ENCODE measurements at regions not wholly inside any gene's neighbourhood (a gene's known extent, or its start where the extent isn't known, plus 50 kb on each side); places are given as distances from the start of the nearest gene placed in this dataset.
A peak's percentile ranks its signal among the peaks of the same experiment; 100 is the strongest.

- no peak for ATAC-seq
- no peak for TF ChIP-seq CTCF (IDR thresholded peaks at IDR 0.05)
- H3K4me1 ChIP-seq = no peaks in the 10 kb centered on the region
- DNase-seq = no peak
- H3K27ac ChIP-seq = no peak overlapping the region
- no peaks in the 10 kb centered on the region for H3K27me3 ChIP-seq (ENCODE audit: low read depth)
- no peak overlapping the region for H3K4me3 ChIP-seq
- intact Hi-C loops (cut with DNase I) = no loop called here
- H3K9me3 ChIP-seq = no peaks in the 10 kb centered on the region
- no peaks in the 10 kb centered on the region for H3K36me3 ChIP-seq
Measured at GRCh38 chr5:142408536-142408935, 83.7 kb upstream of the SPRY4 start.

- intact Hi-C loops (cut with DNase I) = no loop called here
- no peak for ATAC-seq
- Histone ChIP-seq H3K27ac (no peak overlapping the region), H3K4me3 (no peak overlapping the region), H3K9me3 (no peaks in the 10 kb centered on the region), H3K36me3 (no peaks in the 10 kb centered on the region), H3K27me3 (ENCODE audit: low read depth) (no peaks in the 10 kb centered on the region), H3K4me1 (no peaks in the 10 kb centered on the region)
- TF ChIP-seq CTCF (IDR thresholded peaks at IDR 0.05) = no peak
- DNase-seq = no peak
Measured at GRCh38 chr5:142405814-142406395, 81.1 kb upstream of the SPRY4 start.

DNA sequence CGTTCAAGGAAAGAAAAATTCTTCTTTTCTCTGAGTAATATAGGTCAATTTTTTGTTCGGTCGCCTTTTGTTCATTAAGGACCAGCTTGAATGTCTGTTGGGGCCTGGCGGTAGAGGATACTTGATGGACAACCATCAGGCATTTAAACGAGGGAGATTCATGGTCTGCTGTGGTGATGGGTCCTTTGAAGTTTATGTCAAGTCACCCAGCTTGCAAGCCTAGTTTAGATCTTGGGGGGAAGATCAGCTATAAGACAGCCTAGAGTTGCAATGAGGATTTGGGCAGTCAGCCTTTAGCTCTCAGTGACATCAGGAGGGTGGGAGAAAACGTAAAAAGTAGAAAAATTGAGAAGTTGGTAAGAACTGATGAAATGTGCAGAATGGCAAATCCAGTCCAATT lies 80.2 kb upstream of the SPRY4 start:
- intact Hi-C loops (cut with DNase I) = no loop called here
- ATAC-seq = no peak

GRCh38 chr5:142404046-142404477 lies 79.2 kb upstream of the SPRY4 start:
- no peaks in the 10 kb centered on the region for H3K27me3 ChIP-seq (ENCODE audit: low read depth)
- DNase-seq = no peak
- peak overlapping the region; percentile 56 for H3K27ac ChIP-seq
- no peaks in the 10 kb centered on the region for H3K9me3 ChIP-seq
- no peaks in the 10 kb centered on the region for H3K36me3 ChIP-seq
- H3K4me3 ChIP-seq = peak overlapping the region; percentile 27
- ATAC-seq = peak in 1 of 2 donors; percentile 52
- H3K4me1 ChIP-seq = no peaks in the 10 kb centered on the region
- no peak for TF ChIP-seq CTCF (IDR thresholded peaks at IDR 0.05)
- intact Hi-C loops (cut with DNase I) = no loop called here

More for the DNA sequence above, 80.2 kb upstream of the SPRY4 start:
- no peak for TF ChIP-seq CTCF (IDR thresholded peaks at IDR 0.05)
- Histone ChIP-seq H3K36me3 (no peaks in the 10 kb centered on the region), H3K4me3 (no peak overlapping the region), H3K4me1 (no peaks in the 10 kb centered on the region), H3K27me3 (ENCODE audit: low read depth) (no peaks in the 10 kb centered on the region), H3K27ac (no peak overlapping the region), H3K9me3 (no peaks in the 10 kb centered on the region)
- DNase-seq = no peak

DNA sequence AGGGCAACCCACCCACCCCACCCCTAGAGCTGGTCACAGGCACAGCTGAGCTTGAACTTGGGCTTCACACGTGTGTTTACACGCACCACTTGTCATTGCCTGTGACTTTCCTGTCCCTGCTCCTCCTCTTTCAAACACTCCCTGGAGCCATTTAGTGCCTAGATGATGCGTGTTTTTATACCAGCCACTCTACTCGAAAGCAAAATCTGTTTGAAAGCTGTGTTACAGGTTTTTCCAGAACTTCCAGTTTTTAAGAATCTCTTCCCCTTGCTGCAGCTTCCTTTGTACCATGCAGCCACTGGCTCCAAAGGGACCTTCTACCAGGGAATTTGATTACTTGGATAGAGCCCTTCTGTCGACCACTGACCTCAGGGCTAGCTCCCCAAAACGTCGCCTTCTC lies 78.8 kb upstream of the SPRY4 start:
- H3K9me3 ChIP-seq = no peaks in the 10 kb centered on the region
- no peaks in the 10 kb centered on the region for H3K4me1 ChIP-seq
- no peak for TF ChIP-seq CTCF (IDR thresholded peaks at IDR 0.05)
- intact Hi-C loops (cut with DNase I) = no loop called here
- no peaks in the 10 kb centered on the region for H3K27me3 ChIP-seq (ENCODE audit: low read depth)
- ATAC-seq (peak; percentile 72 to 78), DNase-seq (no peak)
- H3K4me3 ChIP-seq = peak overlapping the region; percentile 27
- peak overlapping the region; percentile 56 for H3K27ac ChIP-seq
- H3K36me3 ChIP-seq = no peaks in the 10 kb centered on the region
